Stimulated activated memory B cell treated with anti-CD40 and anti-IgM and Interleukin-4, amounts not matched to agents 10 μg/mL and 1 μg/mL and 100 μg/mL, for 72 hours (primary cell): ENCODE measurements at regions not wholly inside any gene's neighbourhood (a gene's known extent, or its start where the extent isn't known, plus 50 kb on each side); places are given as distances from the start of the nearest gene placed in this dataset.

ENCODE experiments used
- ATAC-seq: fragments of 150-1000 bp; cut with Tn5 transposase; 2 replicates; pipeline ENCODE4 v1.10.0; 2021
- H3K27ac Mint-ChIP-seq: one replicate; pipeline ENCODE4 v1.8.0; 2022; ENCODE audit warnings: mild to moderate bottlenecking, mixed read lengths
- H3K27me3 Mint-ChIP-seq: one replicate; pipeline ENCODE4 v1.8.0; 2022; ENCODE audit warnings: mixed read lengths
- H3K36me3 Mint-ChIP-seq: one replicate; pipeline ENCODE4 v1.8.0; 2022; ENCODE audit warnings: mixed read lengths
- H3K4me1 Mint-ChIP-seq: one replicate; pipeline ENCODE4 v1.8.0; 2022; ENCODE audit warnings: mixed read lengths
- H3K4me3 Mint-ChIP-seq: one replicate; pipeline ENCODE4 v1.8.0; 2022; ENCODE audit warnings: mild to moderate bottlenecking, moderate library complexity, mixed read lengths
- H3K9me3 Mint-ChIP-seq: one replicate; pipeline ENCODE4 v1.8.0; 2022; ENCODE audit warnings: mixed read lengths

- Mint-ChIP-seq H3K27me3 (no peaks in the 10 kb centered on the region), H3K36me3 (no peaks in the 10 kb centered on the region), H3K4me1 (no peaks in the 10 kb centered on the region), H3K4me3 (no peak overlapping the region), H3K27ac (no peak overlapping the region), H3K9me3 (no peaks in the 10 kb centered on the region)
- ATAC-seq: no peak
Measured at GRCh38 chr4:144580430-144580829, 65.5 kb upstream of the HHIP start.

DNA sequence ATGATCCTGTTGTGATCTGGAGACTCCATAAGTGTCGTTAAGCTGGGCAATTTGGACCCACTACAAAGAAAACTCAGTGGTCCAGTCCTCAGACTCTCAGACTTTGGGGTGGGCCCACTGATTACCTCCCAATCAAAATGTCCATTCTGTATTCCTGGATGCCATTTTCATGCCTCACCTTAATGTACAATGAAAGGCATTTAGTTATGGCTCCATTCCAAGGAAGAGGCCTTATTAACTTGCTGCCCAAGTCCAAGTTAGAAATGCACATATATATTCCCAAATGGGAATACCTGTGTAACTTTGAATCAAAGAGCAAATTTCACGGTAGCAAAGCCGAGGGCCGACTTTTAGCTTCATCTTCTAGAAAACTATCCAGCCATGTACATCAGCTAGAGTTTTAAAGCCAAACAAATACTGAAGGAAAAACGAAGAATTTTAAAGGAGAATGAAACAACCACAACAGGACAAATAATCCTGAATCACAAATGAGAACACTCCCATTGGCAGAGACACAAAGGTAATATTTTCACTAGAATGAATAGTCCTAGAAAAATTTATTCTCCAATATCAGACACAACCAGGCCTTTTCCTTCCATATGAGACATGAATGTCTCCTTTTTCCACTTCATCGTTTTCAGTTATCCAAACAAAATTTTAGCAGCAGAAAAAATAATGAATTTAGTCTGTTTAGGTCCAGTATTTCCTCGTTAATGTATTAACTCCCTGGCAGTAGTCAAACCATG, 63.7 kb upstream of the HHIP start:
- peaks cover 2% of the 10 kb centered on the region for H3K9me3 Mint-ChIP-seq

GRCh38 chr4:144582975-144583374, 63.0 kb upstream of the HHIP start:
- no peaks in the 10 kb centered on the region for H3K36me3 Mint-ChIP-seq
- ATAC-seq: no peak
- H3K9me3 Mint-ChIP-seq: peaks cover 6% of the 10 kb centered on the region
- no peak overlapping the region for H3K4me3 Mint-ChIP-seq
- no peaks in the 10 kb centered on the region for H3K4me1 Mint-ChIP-seq
- no peaks in the 10 kb centered on the region for H3K27me3 Mint-ChIP-seq
- H3K27ac Mint-ChIP-seq: no peak overlapping the region

More for the DNA sequence above, 63.7 kb upstream of the HHIP start:
- H3K4me1 Mint-ChIP-seq: no peaks in the 10 kb centered on the region
- no peak overlapping the region for H3K27ac Mint-ChIP-seq
- no peak overlapping the region for H3K4me3 Mint-ChIP-seq
- H3K27me3 Mint-ChIP-seq: no peaks in the 10 kb centered on the region
- no peaks in the 10 kb centered on the region for H3K36me3 Mint-ChIP-seq
- ATAC-seq: no peak

- Mint-ChIP-seq H3K4me1 (no peaks in the 10 kb centered on the region), H3K27ac (no peak overlapping the region), H3K27me3 (no peaks in the 10 kb centered on the region), H3K9me3 (peaks cover 6% of the 10 kb centered on the region), H3K4me3 (no peak overlapping the region), H3K36me3 (no peaks in the 10 kb centered on the region)
- no peak for ATAC-seq
Measured at GRCh38 chr4:144583658-144584057, 62.3 kb upstream of the HHIP start.

DNA sequence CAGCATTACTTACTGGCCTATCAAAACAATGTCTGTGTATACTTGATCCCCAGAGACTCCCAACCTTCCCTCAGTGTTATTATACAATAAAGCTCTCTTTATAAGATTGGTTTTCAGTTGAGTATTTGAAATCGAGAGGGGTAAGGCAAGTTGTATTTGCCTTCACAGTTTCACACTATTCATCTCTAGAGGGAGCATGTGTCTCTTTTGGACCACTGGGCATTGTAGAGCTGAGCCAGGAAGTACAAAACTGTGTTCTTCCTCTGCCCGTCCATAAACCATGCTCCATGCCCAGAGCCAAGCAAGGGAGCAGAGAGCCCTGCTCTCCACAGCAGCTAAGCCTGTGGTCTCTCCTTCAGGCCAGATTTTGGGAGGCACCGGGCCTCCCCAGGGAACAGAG, 61.5 kb upstream of the HHIP start:
- Mint-ChIP-seq H3K27me3 (no peaks in the 10 kb centered on the region), H3K4me3 (no peak overlapping the region), H3K36me3 (no peaks in the 10 kb centered on the region), H3K4me1 (no peaks in the 10 kb centered on the region), H3K27ac (no peak overlapping the region), H3K9me3 (peaks cover 6% of the 10 kb centered on the region)
- ATAC-seq: no peak

GRCh38 chr4:144589512-144589911, 56.4 kb upstream of the HHIP start:
- Mint-ChIP-seq H3K9me3 (peaks cover 6% of the 10 kb centered on the region), H3K36me3 (no peaks in the 10 kb centered on the region), H3K4me1 (no peaks in the 10 kb centered on the region), H3K27me3 (no peaks in the 10 kb centered on the region), H3K4me3 (no peak overlapping the region), H3K27ac (no peak overlapping the region)
- no peak for ATAC-seq

DNA sequence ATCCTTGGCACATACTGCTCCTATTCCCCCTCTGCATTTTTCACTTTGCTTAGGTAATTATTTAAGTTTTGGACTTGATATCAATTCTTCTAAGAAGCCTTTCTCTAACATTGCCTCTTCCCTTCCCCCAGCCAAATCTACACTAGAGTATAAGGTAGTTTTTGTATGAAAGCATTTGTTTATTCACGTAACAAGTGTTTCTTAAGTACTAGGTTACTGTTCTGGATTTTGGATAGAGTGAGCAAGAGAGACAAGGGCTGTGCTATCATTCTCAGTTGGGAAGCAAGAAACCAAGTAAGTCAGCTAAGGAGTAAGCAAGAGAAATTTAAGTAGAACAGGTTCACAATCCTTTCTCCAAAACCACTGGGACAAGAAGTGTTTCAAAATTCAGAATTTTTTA, 55.9 kb upstream of the HHIP start:
- Mint-ChIP-seq H3K27me3 (no peaks in the 10 kb centered on the region), H3K4me1 (no peaks in the 10 kb centered on the region), H3K4me3 (no peak overlapping the region), H3K36me3 (no peaks in the 10 kb centered on the region), H3K27ac (no peak overlapping the region), H3K9me3 (peaks cover 6% of the 10 kb centered on the region)
- no peak for ATAC-seq

GRCh38 chr4:144591401-144591800, 54.6 kb upstream of the HHIP start:
- no peaks in the 10 kb centered on the region for H3K36me3 Mint-ChIP-seq
- H3K9me3 Mint-ChIP-seq: peaks cover 6% of the 10 kb centered on the region
- no peak overlapping the region for H3K27ac Mint-ChIP-seq
- H3K4me3 Mint-ChIP-seq: no peak overlapping the region
- ATAC-seq: no peak
- no peaks in the 10 kb centered on the region for H3K27me3 Mint-ChIP-seq
- H3K4me1 Mint-ChIP-seq: no peaks in the 10 kb centered on the region

- H3K36me3 Mint-ChIP-seq: no peaks in the 10 kb centered on the region
- no peak overlapping the region for H3K27ac Mint-ChIP-seq
- no peaks in the 10 kb centered on the region for H3K27me3 Mint-ChIP-seq
- no peak overlapping the region for H3K4me3 Mint-ChIP-seq
- H3K4me1 Mint-ChIP-seq: no peaks in the 10 kb centered on the region
- ATAC-seq: no peak
- H3K9me3 Mint-ChIP-seq: peaks cover 4% of the 10 kb centered on the region
Measured at GRCh38 chr4:144592264-144592663, 53.7 kb upstream of the HHIP start.

GRCh38 chr4:144594471-144594986, 51.4 kb upstream of the HHIP start:
- ATAC-seq: no peak
- Mint-ChIP-seq H3K36me3 (no peaks in the 10 kb centered on the region), H3K27me3 (no peaks in the 10 kb centered on the region), H3K4me3 (no peak overlapping the region), H3K9me3 (no peaks in the 10 kb centered on the region), H3K27ac (no peak overlapping the region), H3K4me1 (no peaks in the 10 kb centered on the region)

GRCh38 chr4:144595681-144596080, 50.3 kb upstream of the HHIP start:
- Mint-ChIP-seq H3K9me3 (peaks cover 6% of the 10 kb centered on the region), H3K27ac (no peak overlapping the region), H3K4me3 (no peak overlapping the region), H3K4me1 (no peaks in the 10 kb centered on the region), H3K27me3 (no peaks in the 10 kb centered on the region), H3K36me3 (no peaks in the 10 kb centered on the region)
- no peak for ATAC-seq
